KBM-7 (cell line): ENCODE measurements at regions not wholly inside any gene's neighbourhood (a gene's known extent, or its start where the extent isn't known, plus 50 kb on each side); places are given as distances from the start of the nearest gene placed in this dataset.
"Not testable (repeated sequence)": the region's sequence is repeated elsewhere in the genome, so short reads cannot be mapped to it uniquely, and the experiment has no call there.

Experiments
- DNase-seq: peaks from one replicate; pipeline ENCODE4 v3.0.0-alpha.2; 2015
- in situ Hi-C: fragments of 300-500 bp; cut with MboI; formaldehyde crosslinking; loops from 2 replicates; pipeline ENCODE4 v1.14.3; 2020; ENCODE audit warnings: low sequenced_read_pairs, low pct_unique_long_range_greater_than_20kb, mixed read lengths

DNA sequence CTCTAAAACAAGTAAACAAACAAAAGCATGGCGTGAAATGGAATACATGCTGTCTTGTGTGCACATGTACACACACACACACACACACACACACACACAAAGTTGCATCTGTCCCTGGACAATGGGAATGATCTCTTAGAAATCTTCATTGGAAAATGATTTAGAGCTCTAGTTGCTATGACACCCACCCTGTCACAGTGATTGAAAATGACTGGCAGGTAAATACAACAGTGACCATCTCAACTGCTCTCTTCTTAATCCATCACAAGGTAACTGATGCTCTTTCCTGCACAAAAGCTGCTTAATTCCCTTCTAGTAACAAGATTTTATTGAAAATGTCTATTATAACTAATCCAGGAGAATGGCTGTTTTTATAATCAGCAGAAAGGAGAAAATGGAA is 1011.7 kb upstream of the GYPC start:
- in situ Hi-C loops = no loop called here
- DNase-seq = no peak

DNA sequence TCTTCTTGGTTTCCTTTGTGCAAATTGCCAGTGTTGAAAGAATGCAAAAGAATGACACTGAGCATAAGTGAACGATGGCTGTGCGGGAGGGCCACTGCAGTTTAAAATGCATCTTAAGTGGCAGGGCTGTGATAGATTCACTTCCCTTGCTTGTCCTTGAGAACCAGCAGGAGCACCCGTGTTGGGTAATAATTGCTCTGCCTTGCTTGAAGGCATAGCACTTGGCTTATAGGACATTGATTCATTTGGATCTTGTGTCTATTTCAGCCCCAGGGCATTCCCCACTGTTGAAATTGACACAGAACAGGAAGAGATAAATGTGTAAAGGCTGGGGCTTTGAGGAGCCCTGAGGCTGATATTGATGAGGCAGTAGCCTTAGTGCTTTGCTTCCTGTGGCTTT is 1003.7 kb upstream of the GYPC start:
- in situ Hi-C loops = no loop called here
- DNase-seq = no peak

DNA sequence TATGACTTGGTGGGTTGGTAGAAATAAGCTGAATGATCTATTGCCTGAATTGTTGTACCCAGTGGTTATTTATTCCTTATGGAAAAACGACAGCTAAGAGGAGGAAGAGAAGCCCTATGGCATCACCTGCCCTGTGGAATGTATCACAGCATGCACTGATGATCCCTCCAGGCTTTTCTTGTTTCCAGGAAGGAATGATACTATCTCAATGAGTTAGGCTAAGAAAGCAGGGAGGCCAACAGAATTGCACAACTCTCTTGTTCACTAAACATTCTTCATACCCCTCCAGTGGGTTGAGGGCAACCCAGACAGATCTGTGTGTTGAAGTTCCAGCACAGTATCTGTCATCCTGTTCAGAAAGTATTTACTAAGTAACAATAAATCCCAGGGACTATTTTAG is 1001.7 kb upstream of the GYPC start:
- in situ Hi-C loops = no loop called here
- no peak for DNase-seq

DNA sequence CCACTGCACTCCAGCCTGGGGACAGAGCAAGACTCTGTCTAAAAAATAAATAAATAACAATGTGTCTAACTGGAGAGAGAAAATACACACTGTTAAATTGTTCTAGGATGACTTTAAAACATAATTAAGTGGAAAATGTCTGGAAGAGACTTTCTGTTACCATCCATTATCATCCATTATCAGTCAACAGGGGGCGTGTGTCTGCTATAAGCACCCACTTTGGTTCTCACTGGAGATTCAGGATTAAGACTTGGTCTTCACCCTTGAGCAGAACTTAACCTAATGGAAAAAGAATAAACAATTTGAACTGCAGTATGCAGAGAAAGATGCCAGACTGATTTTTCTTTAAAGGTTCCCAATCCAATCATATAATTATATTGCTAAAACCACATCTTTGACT is 999.8 kb upstream of the GYPC start:
- DNase-seq = no peak
- in situ Hi-C loops = no loop called here

GRCh38 chr2:125658583-125658982 is 997.4 kb upstream of the GYPC start:
- DNase-seq = no peak
- in situ Hi-C loops = no loop called here

- DNase-seq, in situ Hi-C loops: not testable (repeated sequence)
Observed at GRCh38 chr2:125660369-125660768, 995.6 kb upstream of the GYPC start.

DNA sequence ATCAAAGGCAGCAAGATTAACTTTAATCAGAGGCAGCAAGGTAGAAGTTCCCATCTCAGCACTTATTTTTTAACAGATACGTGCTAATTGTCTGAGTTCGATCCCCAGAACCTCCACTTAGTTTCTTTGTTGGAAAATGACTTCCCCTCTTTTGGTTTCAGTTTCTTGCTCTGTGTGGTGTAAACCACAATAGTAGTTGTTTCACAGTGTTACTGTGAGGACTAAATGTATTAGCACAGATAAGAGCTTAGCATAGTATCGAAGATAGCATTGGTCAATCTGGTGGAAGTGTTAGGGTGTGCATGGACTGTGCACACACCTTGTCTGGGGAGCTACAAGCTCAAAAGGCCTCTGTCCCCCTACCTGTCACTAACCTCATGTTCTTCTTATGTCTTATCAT is 988.3 kb upstream of the GYPC start:
- no peak for DNase-seq
- in situ Hi-C loops = no loop called here

- in situ Hi-C loops = no loop called here
- no peak for DNase-seq
Observed at GRCh38 chr2:125679903-125680302, 976.1 kb upstream of the GYPC start.

DNA sequence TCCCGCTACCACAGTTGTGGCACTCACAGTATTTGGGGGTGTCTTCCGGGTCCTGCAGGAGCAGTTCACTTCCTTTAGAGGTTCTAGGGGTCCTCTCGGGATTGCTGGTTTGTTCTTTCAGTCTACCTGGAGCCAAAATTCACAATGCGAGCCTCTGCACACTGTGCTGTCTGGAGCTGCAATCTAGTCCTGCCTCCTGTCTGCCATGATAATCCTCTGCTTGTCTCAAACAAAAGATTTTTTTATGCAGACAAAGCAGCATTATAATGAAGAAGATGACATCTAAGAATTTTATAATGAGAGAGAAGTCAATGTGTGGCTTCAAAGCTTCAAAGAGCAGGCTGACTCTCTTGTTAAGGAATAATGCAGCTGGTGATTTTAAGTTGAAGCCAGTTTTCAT is 975.1 kb upstream of the GYPC start:
- in situ Hi-C loops = no loop called here
- no peak for DNase-seq

- in situ Hi-C loops = no loop called here
- DNase-seq = no peak
Observed at GRCh38 chr2:125681576-125681975, 974.4 kb upstream of the GYPC start.

- DNase-seq = no peak
- in situ Hi-C loops = no loop called here
Observed at GRCh38 chr2:125681976-125682805, 973.8 kb upstream of the GYPC start.

DNA sequence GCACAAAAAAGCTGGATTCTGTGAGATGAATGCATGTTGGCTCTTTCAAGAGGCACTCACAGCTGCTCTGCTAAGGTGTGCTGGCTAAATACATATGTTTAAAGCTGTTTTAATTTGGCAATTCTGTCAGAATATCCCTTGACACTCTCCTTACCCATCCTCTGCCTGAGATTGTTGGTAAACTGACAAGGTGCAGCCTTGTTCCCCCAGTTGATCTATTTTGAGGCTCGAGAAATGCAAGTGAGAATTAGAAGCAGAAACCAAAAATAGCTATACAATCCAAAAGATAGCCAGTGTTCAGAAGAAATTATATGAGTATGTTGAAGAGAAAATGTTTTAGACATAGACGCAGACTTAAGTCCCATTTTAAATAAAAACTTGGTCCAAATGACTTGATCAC is 971.7 kb upstream of the GYPC start:
- no peak for DNase-seq
- in situ Hi-C loops = no loop called here

DNA sequence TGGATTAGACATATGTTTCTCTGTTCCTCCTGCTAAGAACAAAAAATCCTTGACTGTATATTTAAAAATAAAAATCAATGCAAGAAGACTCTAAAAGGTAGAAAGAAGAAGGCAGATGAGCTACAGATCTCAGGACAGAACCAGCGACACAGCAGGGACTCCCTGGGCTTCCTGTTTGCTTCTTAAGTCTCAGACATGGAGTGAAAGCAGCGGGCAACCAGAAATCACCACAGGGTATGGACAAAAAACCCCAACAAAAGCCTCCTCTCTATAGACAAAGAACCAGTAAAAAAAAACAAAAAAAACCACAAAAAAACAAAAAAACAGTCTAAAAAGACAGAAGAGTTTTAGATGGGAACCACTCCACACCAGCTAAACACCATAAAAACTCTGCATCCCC is 971.0 kb upstream of the GYPC start:
- DNase-seq = no peak
- in situ Hi-C loops = no loop called here

DNA sequence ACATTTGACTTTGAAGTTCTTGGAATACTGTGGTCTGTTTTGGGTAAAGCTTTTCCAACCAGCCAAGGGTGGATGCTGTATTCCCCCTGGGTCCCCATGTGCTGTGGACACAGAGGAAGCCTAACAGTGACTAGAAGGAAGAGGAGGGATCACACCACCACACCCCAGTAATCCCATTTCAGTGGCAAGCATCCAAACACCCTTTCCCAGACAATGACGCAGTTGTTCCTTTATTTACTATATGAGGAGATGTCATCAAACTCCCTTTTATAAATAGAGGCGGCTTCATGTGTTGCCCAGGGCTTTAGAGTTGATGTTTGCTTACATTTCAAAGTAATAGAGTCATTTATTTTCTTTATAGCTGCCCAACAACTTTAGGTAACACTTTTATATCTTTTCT is 959.4 kb upstream of the GYPC start:
- in situ Hi-C loops = no loop called here
- DNase-seq = no peak

DNA sequence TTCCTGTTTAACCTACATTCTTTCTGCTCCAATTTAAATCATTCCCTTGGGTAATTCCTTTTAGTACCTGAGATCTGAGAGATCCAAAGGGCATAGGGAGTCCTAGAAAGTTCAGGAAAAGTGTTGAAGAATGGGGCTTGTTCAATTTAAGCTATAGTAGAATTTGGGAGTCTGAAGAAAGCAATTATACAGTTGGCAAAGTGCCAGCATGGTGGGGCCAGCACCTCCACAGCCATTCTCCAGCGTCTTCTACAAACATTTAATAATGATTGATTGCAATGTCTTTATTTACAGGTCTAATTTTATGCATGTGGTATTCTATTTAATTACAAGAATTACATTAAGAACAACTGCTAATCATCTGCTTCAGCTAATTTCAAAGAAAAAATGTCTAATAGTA is 957.7 kb upstream of the GYPC start:
- DNase-seq = no peak
- in situ Hi-C loops = no loop called here

DNA sequence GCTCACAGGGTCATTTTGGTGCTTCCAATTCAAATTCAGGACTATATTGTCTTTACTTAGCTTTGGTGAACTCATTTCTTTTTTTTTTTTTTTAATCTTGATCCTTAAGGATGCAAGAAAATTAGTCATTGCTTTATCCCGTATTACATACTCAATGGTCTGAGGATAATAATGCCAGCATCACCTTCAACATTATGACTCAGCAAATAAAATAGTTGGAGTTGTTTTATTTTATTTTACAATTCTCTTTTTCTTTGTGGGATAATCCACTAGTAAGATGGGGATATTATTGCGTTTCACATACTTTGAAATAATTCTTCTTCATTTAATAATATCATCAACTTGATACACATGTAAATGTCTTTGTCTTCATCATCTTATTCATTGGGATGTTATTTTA is 954.9 kb upstream of the GYPC start:
- in situ Hi-C loops = no loop called here
- no peak for DNase-seq

GRCh38 chr2:125707611-125708010 is 948.3 kb upstream of the GYPC start:
- DNase-seq = no peak
- in situ Hi-C loops = no loop called here

DNA sequence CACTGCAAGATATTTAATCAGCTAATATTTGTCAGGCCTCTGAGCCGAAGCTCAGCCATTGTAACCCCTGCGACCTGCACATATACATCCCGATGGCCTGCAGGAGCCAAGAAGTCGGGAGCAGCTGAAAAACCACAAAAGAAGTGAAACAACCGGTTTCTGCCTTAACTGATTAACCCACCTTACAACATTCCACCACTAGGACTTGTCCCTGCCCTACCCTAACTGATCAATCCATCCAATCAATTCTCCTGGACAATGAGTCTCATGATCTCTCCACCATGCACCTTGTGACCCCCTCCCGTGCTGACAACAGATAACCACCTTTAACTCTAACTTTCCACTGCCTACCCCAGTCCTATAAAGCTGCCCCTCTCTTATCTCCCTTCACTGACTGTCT is 945.4 kb upstream of the GYPC start:
- no peak for DNase-seq
- in situ Hi-C loops = no loop called here

DNA sequence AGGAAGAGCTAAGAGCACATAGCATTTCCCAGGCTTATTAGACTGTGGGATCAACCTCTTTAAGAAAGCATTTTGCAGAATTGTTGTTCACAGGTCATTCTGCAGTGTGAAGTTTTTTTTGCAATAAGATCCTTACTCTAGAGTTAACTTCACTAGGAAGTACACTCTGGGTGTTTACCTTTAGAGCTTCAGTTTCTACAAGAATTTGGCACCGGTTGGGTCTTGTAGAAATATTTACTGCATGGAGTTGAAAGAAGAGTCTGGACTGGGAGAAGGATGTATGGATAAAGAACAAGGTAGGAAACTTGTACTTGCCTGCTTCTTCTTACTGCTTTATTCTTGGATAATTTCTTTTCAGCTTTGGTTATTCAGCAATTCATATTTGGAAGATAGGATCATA is 944.9 kb upstream of the GYPC start:
- no peak for DNase-seq

DNA sequence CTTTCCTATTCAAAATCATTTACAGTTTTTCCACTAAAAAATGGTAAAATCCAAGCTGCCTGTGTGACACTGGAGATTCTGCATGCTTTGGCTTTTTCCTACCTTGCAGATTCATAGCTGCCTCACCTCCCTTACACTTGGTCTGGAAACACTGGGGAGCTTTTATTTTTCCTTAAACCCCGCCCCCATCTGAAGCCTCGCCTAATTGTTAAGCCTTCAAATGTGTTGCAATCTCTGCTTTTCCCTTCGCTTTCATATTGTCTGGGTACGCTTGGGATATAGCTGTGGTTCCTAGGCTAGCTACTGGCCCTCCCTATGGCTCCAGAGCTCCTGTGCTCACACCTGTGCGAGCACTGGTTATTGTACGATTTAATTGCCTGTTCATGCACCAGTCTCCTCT is 942.4 kb upstream of the GYPC start:
- DNase-seq = no peak

More for the DNA sequence above, 944.9 kb upstream of the GYPC start:
- in situ Hi-C loops = no loop called here

GRCh38 chr2:125721072-125721721 is 934.8 kb upstream of the GYPC start:
- in situ Hi-C loops = no loop called here
- no peak for DNase-seq

More for the DNA sequence above, 942.4 kb upstream of the GYPC start:
- in situ Hi-C loops = no loop called here
